ENCODE measurements at regions not wholly inside any gene's neighbourhood (a gene's known extent, or its start where the extent isn't known, plus 50 kb on each side); places are given as distances from the start of the nearest gene placed in this dataset.

GRCh38 chr20:63090682-63091571, 84.2 kb upstream of the BHLHE23 start:
- Mint-ChIP-seq H3K27me3 (peaks cover 48% of the 10 kb centered on the region), H3K4me1 (ENCODE audit: low read depth) (no peaks in the 10 kb centered on the region), H3K36me3 (ENCODE audit: insufficient read depth) (no peaks in the 10 kb centered on the region), H3K4me3 (ENCODE audit: low read depth) (no peak overlapping the region), H3K9me3 (ENCODE audit: low read depth) (no peaks in the 10 kb centered on the region), H3K27ac (no peak overlapping the region)
- no peak for TF ChIP-seq CTCF (IDR thresholded peaks at IDR 0.05; ENCODE audit: unreplicated experiment)
- no peak for DNase-seq (ENCODE audit: low spot score, unreplicated experiment)

GRCh38 chr20:63090052-63090451, 83.3 kb upstream of the BHLHE23 start:
- H3K4me1 Mint-ChIP-seq (ENCODE audit: low read depth): no peaks in the 10 kb centered on the region
- peaks cover 48% of the 10 kb centered on the region for H3K27me3 Mint-ChIP-seq
- no peak for TF ChIP-seq CTCF (IDR thresholded peaks at IDR 0.05; ENCODE audit: unreplicated experiment)
- no peak for DNase-seq (ENCODE audit: low spot score, unreplicated experiment)
- no peaks in the 10 kb centered on the region for H3K36me3 Mint-ChIP-seq (ENCODE audit: insufficient read depth)
- no peak overlapping the region for H3K4me3 Mint-ChIP-seq (ENCODE audit: low read depth)
- no peaks in the 10 kb centered on the region for H3K9me3 Mint-ChIP-seq (ENCODE audit: low read depth)
- no peak overlapping the region for H3K27ac Mint-ChIP-seq

GRCh38 chr20:63089051-63089907, 82.5 kb upstream of the BHLHE23 start:
- H3K4me1 Mint-ChIP-seq (ENCODE audit: low read depth): no peaks in the 10 kb centered on the region
- DNase-seq (ENCODE audit: low spot score, unreplicated experiment): no peak
- H3K36me3 Mint-ChIP-seq (ENCODE audit: insufficient read depth): no peaks in the 10 kb centered on the region
- no peaks in the 10 kb centered on the region for H3K9me3 Mint-ChIP-seq (ENCODE audit: low read depth)
- no peak overlapping the region for H3K4me3 Mint-ChIP-seq (ENCODE audit: low read depth)
- H3K27ac Mint-ChIP-seq: no peak overlapping the region
- no peak for TF ChIP-seq CTCF (IDR thresholded peaks at IDR 0.05; ENCODE audit: unreplicated experiment)
- H3K27me3 Mint-ChIP-seq: peaks cover 44% of the 10 kb centered on the region

- no peak for TF ChIP-seq CTCF (IDR thresholded peaks at IDR 0.05; ENCODE audit: unreplicated experiment)
- no peaks in the 10 kb centered on the region for H3K36me3 Mint-ChIP-seq (ENCODE audit: insufficient read depth)
- no peak for DNase-seq (ENCODE audit: low spot score, unreplicated experiment)
These were observed 81.3 kb upstream of the BHLHE23 start for GRCh38 chr20:63087872-63088680.

More at GRCh38 chr20:63087872-63088680, 81.3 kb upstream of the BHLHE23 start:
- H3K27me3 Mint-ChIP-seq: peaks cover 43% of the 10 kb centered on the region
- H3K4me1 Mint-ChIP-seq (ENCODE audit: low read depth): no peaks in the 10 kb centered on the region
- H3K4me3 Mint-ChIP-seq (ENCODE audit: low read depth): no peak overlapping the region
- no peak overlapping the region for H3K27ac Mint-ChIP-seq
- no peaks in the 10 kb centered on the region for H3K9me3 Mint-ChIP-seq (ENCODE audit: low read depth)

Data from progenitor cell of endocrine pancreas (in vitro differentiated cells).